ENCODE measurements at regions not wholly inside any gene's neighbourhood (a gene's known extent, or its start where the extent isn't known, plus 50 kb on each side); places are given as distances from the start of the nearest gene placed in this dataset.

GRCh38 chr4:125244848-125245450, 69.8 kb upstream of the FAT4 start:
- H3K4me1 ChIP-seq (replicated peaks; ENCODE audit: insufficient read depth), result no peaks in the 10 kb centered on the region
- no peak overlapping the region for H2AFZ ChIP-seq
- intact Hi-C loops (cut with micrococcal nuclease; ENCODE audit: unreplicated experiment), result loop anchor here (2.0 to 5.0 kb wide), 2 partner anchors 533 to 910 kb away; partner anchors contain the start of gene ANKRD50
- H4K20me1 ChIP-seq (ENCODE audit: insufficient read depth), result no peaks in the 10 kb centered on the region; the same call in 1 of the 2 replicates
- H3K4me3 ChIP-seq, result no peak overlapping the region
- H3K27ac ChIP-seq, result no peak overlapping the region
- H3K4me2 ChIP-seq, result no peak overlapping the region
- DNase-seq, result no peak
- ChIA-PET POLR2A (ENCODE audit: unreplicated experiment) (no interaction called here), CTCF (no interaction called here)
- TF ChIP-seq EZH2 (IDR thresholded peaks at IDR 0.05; ENCODE audit: low read depth) (no peak), CTCF (conservative IDR thresholded peaks at IDR 0.05) (peak; percentile 73)
- H3F3A ChIP-seq (ENCODE audit: insufficient read depth, low read depth), result no peaks in the 10 kb centered on the region
- H3K36me3 ChIP-seq (ENCODE audit: low read depth), result no peaks in the 10 kb centered on the region
- H3K79me2 ChIP-seq (ENCODE audit: low read depth), result no peaks in the 10 kb centered on the region
- no peaks in the 10 kb centered on the region for H3K9me3 ChIP-seq (ENCODE audit: insufficient read depth, low read depth)
- H3K9me2 ChIP-seq (ENCODE audit: insufficient read depth), result no peaks in the 10 kb centered on the region
- no TSS peak for BruUV-seq (replicated peaks)
- no peaks in the 10 kb centered on the region for H3K27me3 ChIP-seq (ENCODE audit: insufficient read depth, low read depth)

- intact Hi-C loops (cut with micrococcal nuclease; ENCODE audit: unreplicated experiment), result loop anchor here (2.0 to 5.0 kb wide), 2 partner anchors 532 to 909 kb away; partner anchors contain the start of gene ANKRD50
These were observed 70.9 kb upstream of the FAT4 start for GRCh38 chr4:125243789-125244397.

GRCh38 chr4:125235971-125236370, 78.8 kb upstream of the FAT4 start:
- Histone ChIP-seq H3K79me2 (ENCODE audit: low read depth) (no peaks in the 10 kb centered on the region), H3K4me1 (replicated peaks; ENCODE audit: insufficient read depth) (no peaks in the 10 kb centered on the region), H3K9me2 (ENCODE audit: insufficient read depth) (no peaks in the 10 kb centered on the region), H3K27me3 (ENCODE audit: insufficient read depth, low read depth) (no peaks in the 10 kb centered on the region), H2AFZ (no peak overlapping the region), H3K36me3 (ENCODE audit: low read depth) (no peaks in the 10 kb centered on the region), H3K4me2 (no peak overlapping the region), H3K4me3 (no peak overlapping the region), H3F3A (ENCODE audit: insufficient read depth, low read depth) (no peaks in the 10 kb centered on the region), H3K9me3 (ENCODE audit: insufficient read depth, low read depth) (no peaks in the 10 kb centered on the region), H3K27ac (no peak overlapping the region), H4K20me1 (ENCODE audit: insufficient read depth) (no peaks in the 10 kb centered on the region)
- ChIA-PET CTCF (no interaction called here), POLR2A (ENCODE audit: unreplicated experiment) (no interaction called here)
- intact Hi-C loops (cut with micrococcal nuclease; ENCODE audit: unreplicated experiment), result no loop called here
- BruUV-seq (replicated peaks), result no TSS peak
- TF ChIP-seq CTCF (conservative IDR thresholded peaks at IDR 0.05), result no peak
- no peak for TF ChIP-seq EZH2 (IDR thresholded peaks at IDR 0.05; ENCODE audit: low read depth)
- DNase-seq, result no peak

More at GRCh38 chr4:125243789-125244397, 70.9 kb upstream of the FAT4 start:
- Histone ChIP-seq H3K4me2 (no peak overlapping the region), H3K36me3 (ENCODE audit: low read depth) (no peaks in the 10 kb centered on the region), H2AFZ (no peak overlapping the region), H3K4me1 (replicated peaks; ENCODE audit: insufficient read depth) (no peaks in the 10 kb centered on the region), H4K20me1 (ENCODE audit: insufficient read depth) (no peaks in the 10 kb centered on the region; the same call in 1 of the 2 replicates), H3K27ac (no peak overlapping the region), H3K9me3 (ENCODE audit: insufficient read depth, low read depth) (no peaks in the 10 kb centered on the region), H3K79me2 (ENCODE audit: low read depth) (no peaks in the 10 kb centered on the region), H3K4me3 (no peak overlapping the region), H3F3A (ENCODE audit: insufficient read depth, low read depth) (no peaks in the 10 kb centered on the region), H3K9me2 (ENCODE audit: insufficient read depth) (no peaks in the 10 kb centered on the region), H3K27me3 (ENCODE audit: insufficient read depth, low read depth) (no peaks in the 10 kb centered on the region)
- no peak for TF ChIP-seq EZH2 (IDR thresholded peaks at IDR 0.05; ENCODE audit: low read depth)
- TF ChIP-seq CTCF (conservative IDR thresholded peaks at IDR 0.05), result no peak
- CTCF ChIA-PET, result no interaction called here
- BruUV-seq (replicated peaks), result no TSS peak
- POLR2A ChIA-PET (ENCODE audit: unreplicated experiment), result no interaction called here
- no peak for DNase-seq
